Umbilical cord (tissue), 1 donor: ENCODE measurements at regions not wholly inside any gene's neighbourhood (a gene's known extent, or its start where the extent isn't known, plus 50 kb on each side); places are given as distances from the start of the nearest gene placed in this dataset.
A peak's percentile ranks its signal among the peaks of the same experiment; 100 is the strongest.

ENCODE experiments used
- DNase-seq: peaks from one replicate; pipeline ENCODE4 v3.0.0-alpha.2; 2015; ENCODE audit warnings: low spot score

GRCh38 chr16:73483934-73484711 is 436.2 kb upstream of the ZFHX3 start:
- no peak for DNase-seq

DNA sequence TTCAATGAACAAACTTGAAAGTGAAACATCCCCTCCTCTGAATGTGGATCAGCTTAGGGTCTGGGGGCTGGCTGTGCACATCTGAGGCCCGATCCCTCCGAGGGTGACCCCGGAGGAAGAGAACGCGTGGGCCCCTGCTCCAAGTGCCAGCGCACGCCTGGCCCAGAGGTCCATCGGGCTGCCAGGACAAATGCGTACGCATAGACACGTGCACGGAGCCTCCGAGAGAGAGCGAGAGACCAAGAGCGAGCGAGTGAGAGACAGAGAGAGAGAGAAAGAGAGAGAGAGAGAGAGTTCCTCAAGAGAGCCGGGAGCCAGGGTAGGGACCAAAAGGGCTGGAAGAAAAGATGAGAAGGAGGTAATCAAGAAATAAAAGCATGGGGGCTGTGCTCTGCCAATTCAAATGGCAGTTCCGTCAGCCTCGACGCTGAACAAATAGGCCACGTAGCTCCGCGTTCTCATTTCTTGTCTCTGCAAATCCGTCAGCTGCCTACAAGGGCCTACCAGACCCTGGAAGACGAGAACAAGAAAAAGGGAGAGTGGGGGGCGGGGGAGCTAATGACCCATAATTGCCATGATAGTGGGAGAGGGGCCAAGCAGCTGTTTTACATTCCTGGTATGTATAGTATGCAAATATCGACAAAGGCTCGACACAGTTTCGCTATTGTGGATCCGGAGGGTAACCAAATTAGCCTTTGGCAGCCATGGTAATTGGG is 435.3 kb upstream of the ZFHX3 start:
- DNase-seq: no peak

DNA sequence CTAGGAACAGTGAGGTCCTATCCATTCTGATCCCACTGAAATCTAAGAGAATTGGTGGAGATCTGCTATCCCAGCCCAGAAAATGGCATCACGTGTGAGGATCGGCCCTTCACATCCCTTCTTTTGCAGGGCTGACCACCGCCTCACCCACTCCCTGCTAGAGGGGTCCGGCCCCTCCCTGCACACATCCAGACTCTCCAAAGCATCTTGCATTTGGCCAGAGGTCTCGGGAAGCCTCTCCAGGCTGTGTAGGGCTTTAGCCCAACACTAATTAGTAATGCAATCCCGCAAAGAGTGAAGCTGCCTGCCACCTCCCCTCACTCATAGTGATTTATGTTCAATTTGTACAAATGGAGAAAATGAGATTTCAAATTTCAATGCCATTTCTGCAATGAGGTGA is 434.4 kb upstream of the ZFHX3 start:
- DNase-seq: no peak

- DNase-seq: no peak
Observed at GRCh38 chr16:73480381-73480780, 432.5 kb upstream of the ZFHX3 start.

DNA sequence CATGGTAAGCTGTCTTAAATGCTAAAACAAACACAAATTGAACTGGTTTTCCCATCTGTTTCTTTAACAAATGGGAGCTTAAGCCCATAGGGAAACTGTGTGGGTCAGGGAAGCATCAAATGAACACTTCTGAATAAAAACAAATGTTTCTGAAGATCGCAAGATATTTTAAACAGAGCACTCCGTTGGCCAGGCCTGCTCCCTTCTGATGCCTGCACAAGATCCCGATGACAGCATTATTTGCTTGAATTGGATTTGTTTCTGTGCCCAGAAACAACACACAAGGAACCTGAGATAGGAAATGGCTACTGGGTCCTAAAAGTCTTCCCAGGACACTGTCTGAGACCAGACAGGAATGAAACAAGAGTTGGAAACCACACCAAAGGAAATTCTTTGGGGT is 425.8 kb upstream of the ZFHX3 start:
- DNase-seq: peak; percentile 81

- no peak for DNase-seq
Observed at GRCh38 chr16:73464834-73465233, 416.9 kb upstream of the ZFHX3 start.

- DNase-seq: no peak
Observed at GRCh38 chr16:73459586-73459985, 411.7 kb upstream of the ZFHX3 start.

- DNase-seq: no peak
Observed at GRCh38 chr16:73457851-73458250, 409.9 kb upstream of the ZFHX3 start.

DNA sequence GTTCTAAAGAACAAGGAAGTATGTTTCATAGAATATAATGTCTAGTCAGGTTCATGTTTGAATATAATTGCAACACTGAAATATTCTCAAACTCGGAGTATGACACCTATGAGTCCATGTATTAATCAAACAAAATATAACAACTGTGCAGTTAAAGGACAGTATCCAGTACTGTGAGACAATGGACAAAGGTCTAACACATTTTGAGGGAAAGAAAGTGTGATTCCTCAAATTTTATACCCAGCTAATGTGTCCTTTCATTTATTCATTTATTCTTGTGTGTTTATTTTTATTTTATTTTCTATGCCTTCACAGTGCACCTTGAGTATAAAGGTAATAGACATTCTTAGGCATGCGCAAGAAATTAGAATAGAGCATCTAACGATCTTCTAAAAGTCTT is 401.0 kb upstream of the ZFHX3 start:
- DNase-seq: no peak

DNA sequence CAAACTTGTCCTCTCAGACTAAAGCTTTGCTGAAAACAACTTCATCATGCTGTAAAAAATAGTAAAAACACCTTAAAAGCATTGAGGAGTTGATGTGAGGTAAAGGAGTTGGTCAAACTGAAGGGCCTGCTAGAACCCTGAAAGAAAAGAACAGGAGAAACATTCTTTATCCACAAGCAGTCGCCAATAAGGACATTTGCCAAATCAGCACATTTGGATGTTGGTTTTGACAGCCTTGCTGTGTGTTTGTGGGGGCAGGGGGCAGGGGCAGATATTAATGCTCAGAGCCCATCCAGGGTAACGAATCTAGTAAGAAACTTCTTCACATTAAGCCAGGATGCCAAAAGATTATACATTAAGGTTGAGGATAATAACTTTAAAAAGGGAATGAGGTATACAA is 399.9 kb upstream of the ZFHX3 start:
- DNase-seq: no peak

DNA sequence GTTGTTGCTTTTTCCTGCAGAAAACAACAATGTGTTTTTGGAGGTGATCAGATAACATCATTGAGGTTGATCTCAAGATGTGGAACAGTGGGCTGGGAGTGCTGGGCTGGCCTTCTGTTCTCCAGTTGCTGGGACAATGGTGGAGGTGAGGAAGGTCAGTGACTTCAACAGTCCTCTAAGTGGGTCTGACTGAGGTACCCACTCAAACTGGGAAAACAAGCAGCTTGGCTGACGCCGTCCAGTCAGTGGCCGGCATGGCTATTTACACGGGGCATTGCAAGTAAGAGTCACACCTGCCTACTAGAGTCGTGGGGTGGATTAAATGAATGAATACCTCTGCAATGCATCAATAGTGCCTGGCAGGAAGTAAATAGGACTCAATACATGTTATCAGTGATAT is 386.7 kb upstream of the ZFHX3 start:
- DNase-seq: no peak

GRCh38 chr16:73433731-73434307 is 385.9 kb upstream of the ZFHX3 start:
- no peak for DNase-seq

GRCh38 chr16:73432850-73433730 is 385.2 kb upstream of the ZFHX3 start:
- no peak for DNase-seq

- DNase-seq: no peak
Observed at GRCh38 chr16:73430138-73430537, 382.2 kb upstream of the ZFHX3 start.

DNA sequence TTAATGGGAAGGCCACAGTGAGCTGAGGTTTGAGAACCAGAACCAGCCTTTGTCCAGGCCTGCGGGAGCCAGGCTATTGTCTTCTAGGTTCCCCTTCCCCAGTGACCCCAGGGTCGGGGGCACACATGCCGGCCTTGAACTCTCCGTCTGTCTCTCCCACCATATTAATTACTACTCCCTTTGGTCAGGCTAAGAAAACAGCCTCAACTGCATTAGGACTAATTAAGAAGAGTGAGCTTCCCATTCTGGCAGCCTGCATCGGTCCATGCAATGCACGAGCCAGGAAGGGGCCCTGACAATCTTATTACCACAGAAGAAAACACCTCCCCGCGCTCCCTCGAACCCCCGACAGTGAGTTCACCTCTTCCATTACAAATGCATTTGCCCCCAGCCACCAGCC is 380.2 kb upstream of the ZFHX3 start:
- DNase-seq: no peak

DNA sequence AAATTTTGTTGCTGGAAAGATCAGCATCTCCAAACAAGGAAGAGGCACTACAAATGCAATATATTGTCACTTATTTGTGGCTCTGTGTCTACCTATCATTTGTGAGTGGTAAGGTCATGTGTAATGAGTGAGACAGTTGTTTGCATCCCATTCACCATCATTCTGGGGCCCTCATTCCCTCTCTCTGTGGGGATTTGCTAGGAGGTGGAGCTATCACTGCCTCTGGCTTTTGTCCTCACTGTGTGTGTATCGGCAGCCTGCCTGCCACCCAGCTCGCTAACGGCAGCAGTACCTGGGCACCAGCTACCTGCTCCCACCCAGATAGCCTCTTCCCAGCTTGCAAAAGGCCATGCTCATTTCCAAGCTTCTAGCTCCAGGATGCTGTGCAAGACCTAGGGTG is 379.2 kb upstream of the ZFHX3 start:
- DNase-seq: no peak

DNA sequence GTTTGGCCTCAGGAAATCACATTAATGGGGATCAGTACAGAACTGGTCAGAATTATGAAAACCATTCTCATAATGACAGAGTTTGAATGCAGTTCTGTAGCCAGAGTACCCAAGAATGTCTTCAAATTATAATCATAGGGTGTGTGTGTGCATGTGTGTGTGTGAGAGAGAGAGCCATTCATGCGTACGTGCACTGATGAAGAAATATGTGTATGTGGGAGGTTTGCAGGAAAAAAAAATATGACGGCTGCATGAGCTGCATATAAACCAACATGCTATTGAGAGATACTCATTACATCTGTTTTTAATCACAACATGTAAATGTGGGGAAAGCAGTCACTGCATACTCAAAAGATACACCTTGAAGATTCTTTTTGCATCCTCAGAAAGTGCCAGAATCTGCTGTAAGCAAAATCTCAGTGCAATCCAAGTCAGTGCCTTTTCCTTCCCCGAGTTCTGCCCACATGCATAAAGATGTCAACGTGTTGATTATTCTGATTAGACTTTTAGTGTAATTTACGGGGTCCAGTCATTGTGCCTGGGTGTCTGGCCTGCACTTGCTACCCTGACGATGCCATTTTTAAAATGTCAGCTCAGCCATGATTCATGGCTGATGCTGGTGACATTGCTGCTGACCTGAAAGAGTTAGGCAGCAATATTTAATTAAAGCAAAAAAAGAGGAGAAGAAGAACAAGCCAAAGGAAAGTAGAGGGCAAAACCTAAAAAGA is 378.7 kb upstream of the ZFHX3 start:
- DNase-seq: no peak

DNA sequence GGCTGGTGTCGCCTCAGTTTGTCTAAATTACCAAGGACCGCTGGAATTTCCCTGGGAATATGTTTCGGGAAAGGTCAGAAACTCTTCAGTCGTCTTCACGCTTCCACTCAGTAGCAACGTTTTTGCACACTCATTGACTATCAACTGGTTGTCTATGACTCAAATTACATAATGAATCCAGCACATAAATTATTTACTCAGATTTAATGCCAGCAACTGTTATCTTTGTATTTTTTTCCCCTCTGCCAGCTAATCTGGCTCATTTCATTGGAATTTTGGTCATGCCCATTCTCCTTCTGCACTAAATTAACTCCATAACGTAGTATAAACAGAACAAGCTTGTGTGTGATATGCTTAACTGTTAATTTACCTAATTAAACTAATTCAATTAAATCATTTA is 372.7 kb upstream of the ZFHX3 start:
- no peak for DNase-seq

GRCh38 chr16:73420244-73420643 is 372.3 kb upstream of the ZFHX3 start:
- DNase-seq: no peak

DNA sequence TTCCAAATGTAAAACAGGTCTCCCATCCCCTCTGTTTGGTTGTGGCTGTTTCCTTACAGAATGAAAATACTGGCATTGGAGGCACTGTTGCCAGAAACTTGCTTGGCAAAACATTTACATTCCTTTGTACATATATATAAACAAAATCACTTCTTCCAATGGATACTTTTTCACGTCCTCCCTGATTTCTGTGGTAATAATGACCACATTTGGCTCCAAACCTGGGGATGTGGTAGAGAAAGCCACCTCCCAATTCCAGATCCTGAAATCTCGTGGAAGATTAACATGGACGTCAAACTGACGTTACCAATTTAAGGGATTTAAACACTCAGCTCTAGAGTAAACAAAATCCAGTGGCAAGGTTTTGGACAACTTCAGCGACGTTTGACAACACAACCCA is 370.8 kb upstream of the ZFHX3 start:
- peak; percentile 33 for DNase-seq

DNA sequence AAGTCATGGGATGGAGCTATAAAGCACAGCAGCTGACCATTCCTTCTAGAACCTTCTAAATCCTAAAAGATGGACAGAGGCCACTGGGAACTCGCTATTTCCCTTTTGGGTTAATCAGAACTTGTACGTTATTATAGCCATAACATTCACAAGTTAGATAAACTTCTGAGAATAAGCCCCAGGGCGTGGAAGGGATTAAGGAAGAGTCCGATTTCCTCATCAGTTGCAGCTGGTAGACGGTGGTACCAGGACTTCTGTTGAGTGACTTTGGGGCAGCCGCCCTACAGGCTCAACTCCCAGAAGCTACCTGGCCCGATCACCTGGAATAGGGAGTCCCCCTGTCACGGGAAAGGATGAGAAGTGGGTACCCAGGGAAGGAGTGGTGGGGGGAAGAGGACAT is 370.1 kb upstream of the ZFHX3 start:
- peak; percentile 40 for DNase-seq
